Bronchial epithelial cell (primary cell): ENCODE measurements at regions not wholly inside any gene's neighbourhood (a gene's known extent, or its start where the extent isn't known, plus 50 kb on each side); places are given as distances from the start of the nearest gene placed in this dataset.
"Not testable (repeated sequence)": the region's sequence is repeated elsewhere in the genome, so short reads cannot be mapped to it uniquely, and the experiment has no call there.

Experiments
- DNase-seq: peaks from one replicate; pipeline ENCODE4 v3.0.0-alpha.2; 2010; ENCODE audit warnings: low read depth
- FAIRE-seq: peaks from 2 replicates; lab custom pipeline; 2011; peaks lifted over from hg19 to GRCh38; lab: Jason Lieb, UNC
- H3K27me3 ChIP-seq: 2 replicates; pipeline ENCODE4 v1.5.1; 2011; ENCODE audit warnings: low read length; ENCODE audit not compliant: control insufficient read depth, insufficient read depth
- H3K36me3 ChIP-seq: 2 replicates; pipeline ENCODE4 v1.5.1; 2011; ENCODE audit warnings: low read length; ENCODE audit not compliant: control insufficient read depth, insufficient read depth
- H3K4me3 ChIP-seq: 2 replicates; pipeline ENCODE4 v1.5.1; 2011; ENCODE audit warnings: mild to moderate bottlenecking, low read depth, low read length, control low read depth
- TF ChIP-seq, protein P1 (sequence below): IDR thresholded peaks from 2 replicates; pipeline ENCODE4 v1.5.1; 2011; ENCODE audit warnings: mild to moderate bottlenecking, moderate library complexity, low read length, control low read depth, inconsistent platforms; ENCODE audit not compliant: insufficient read depth, severe bottlenecking

- FAIRE-seq (no peak), DNase-seq (no peak)
- Histone ChIP-seq H3K4me3 (no peak overlapping the region), H3K36me3 (no peaks in the 10 kb centered on the region), H3K27me3 (no peaks in the 10 kb centered on the region)
- TF ChIP-seq, protein P1, sequence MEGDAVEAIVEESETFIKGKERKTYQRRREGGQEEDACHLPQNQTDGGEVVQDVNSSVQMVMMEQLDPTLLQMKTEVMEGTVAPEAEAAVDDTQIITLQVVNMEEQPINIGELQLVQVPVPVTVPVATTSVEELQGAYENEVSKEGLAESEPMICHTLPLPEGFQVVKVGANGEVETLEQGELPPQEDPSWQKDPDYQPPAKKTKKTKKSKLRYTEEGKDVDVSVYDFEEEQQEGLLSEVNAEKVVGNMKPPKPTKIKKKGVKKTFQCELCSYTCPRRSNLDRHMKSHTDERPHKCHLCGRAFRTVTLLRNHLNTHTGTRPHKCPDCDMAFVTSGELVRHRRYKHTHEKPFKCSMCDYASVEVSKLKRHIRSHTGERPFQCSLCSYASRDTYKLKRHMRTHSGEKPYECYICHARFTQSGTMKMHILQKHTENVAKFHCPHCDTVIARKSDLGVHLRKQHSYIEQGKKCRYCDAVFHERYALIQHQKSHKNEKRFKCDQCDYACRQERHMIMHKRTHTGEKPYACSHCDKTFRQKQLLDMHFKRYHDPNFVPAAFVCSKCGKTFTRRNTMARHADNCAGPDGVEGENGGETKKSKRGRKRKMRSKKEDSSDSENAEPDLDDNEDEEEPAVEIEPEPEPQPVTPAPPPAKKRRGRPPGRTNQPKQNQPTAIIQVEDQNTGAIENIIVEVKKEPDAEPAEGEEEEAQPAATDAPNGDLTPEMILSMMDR, result no peak
These were observed 929.5 kb downstream of the KCNA4 start for GRCh38 chr11:29087200-29087812.

GRCh38 chr11:29075726-29076125 is 941.1 kb downstream of the KCNA4 start:
- TF ChIP-seq, protein P1, result no peak
- no peak for FAIRE-seq
- H3K36me3 ChIP-seq, result no peaks in the 10 kb centered on the region
- H3K27me3 ChIP-seq, result no peaks in the 10 kb centered on the region
- H3K4me3 ChIP-seq, result no peak overlapping the region
- no peak for DNase-seq

- DNase-seq (peak; percentile 59), FAIRE-seq (no peak)
- TF ChIP-seq, protein P1, result no peak
- no peaks in the 10 kb centered on the region for H3K36me3 ChIP-seq
- H3K27me3 ChIP-seq, result no peaks in the 10 kb centered on the region
- H3K4me3 ChIP-seq, result no peak overlapping the region
These were observed 953.0 kb downstream of the KCNA4 start for GRCh38 chr11:29063630-29064361.

DNA sequence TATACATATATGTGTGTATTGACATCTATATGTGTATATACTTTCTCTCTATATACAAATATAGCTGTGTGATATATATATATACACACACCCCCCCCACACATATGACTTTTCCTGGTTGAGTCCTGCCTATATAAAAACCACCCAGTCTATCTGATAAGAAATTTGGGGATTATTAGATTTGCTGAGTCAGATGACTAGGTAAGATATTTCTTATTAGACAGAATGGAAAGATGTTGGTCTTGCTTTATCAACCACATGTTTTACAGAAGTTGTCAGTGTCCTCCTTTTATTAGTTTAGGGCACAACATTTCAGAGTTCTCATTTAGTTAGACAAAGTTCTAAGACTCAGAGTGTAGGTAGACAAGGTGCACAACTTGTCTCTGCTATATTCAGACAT is 953.3 kb downstream of the METTL15 start:
- FAIRE-seq (no peak), DNase-seq (no peak)
- Histone ChIP-seq H3K27me3 (no peaks in the 10 kb centered on the region), H3K4me3 (no peak overlapping the region), H3K36me3 (no peaks in the 10 kb centered on the region)
- TF ChIP-seq, protein P1, result no peak

- H3K36me3 ChIP-seq, DNase-seq: not testable (repeated sequence)
- peak; percentile 32 for FAIRE-seq
These were observed 948.3 kb downstream of the METTL15 start for GRCh38 chr11:29056487-29056886.

DNA sequence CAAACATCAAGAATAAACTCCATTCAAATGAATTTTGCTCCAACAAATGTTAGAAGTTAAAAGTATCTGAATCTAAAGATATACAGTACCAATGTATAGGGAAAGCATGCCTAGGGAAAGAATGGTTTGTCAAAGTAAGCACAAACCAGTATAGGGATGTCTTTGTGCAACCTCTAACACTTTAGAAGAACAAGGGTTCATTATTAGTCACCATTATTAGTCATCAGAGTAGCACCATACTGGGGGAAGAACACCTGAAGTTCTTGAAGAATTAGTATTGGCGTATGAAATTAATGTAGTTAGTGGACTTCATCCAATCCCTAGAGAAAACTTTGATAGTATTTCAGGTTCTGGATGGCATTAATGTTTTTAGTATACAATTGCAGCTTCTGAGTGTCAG is 943.7 kb downstream of the METTL15 start:
- TF ChIP-seq, protein P1, result no peak
- DNase-seq (peak; percentile 89), FAIRE-seq (no peak)
- H3K27me3 ChIP-seq, result no peaks in the 10 kb centered on the region
- no peak overlapping the region for H3K4me3 ChIP-seq
- H3K36me3 ChIP-seq, result no peaks in the 10 kb centered on the region

More at GRCh38 chr11:29056487-29056886, 948.3 kb downstream of the METTL15 start:
- H3K27me3 ChIP-seq, H3K4me3 ChIP-seq: not testable (repeated sequence)

GRCh38 chr11:29050962-29051361 is 942.8 kb downstream of the METTL15 start:
- FAIRE-seq, DNase-seq, H3K4me3 ChIP-seq, H3K36me3 ChIP-seq, H3K27me3 ChIP-seq: not testable (repeated sequence)
